ENCODE measurements at regions not wholly inside any gene's neighbourhood (a gene's known extent, or its start where the extent isn't known, plus 50 kb on each side); places are given as distances from the start of the nearest gene placed in this dataset.
"Not testable (repeated sequence)": the region's sequence is repeated elsewhere in the genome, so short reads cannot be mapped to it uniquely, and the experiment has no call there.

DNA sequence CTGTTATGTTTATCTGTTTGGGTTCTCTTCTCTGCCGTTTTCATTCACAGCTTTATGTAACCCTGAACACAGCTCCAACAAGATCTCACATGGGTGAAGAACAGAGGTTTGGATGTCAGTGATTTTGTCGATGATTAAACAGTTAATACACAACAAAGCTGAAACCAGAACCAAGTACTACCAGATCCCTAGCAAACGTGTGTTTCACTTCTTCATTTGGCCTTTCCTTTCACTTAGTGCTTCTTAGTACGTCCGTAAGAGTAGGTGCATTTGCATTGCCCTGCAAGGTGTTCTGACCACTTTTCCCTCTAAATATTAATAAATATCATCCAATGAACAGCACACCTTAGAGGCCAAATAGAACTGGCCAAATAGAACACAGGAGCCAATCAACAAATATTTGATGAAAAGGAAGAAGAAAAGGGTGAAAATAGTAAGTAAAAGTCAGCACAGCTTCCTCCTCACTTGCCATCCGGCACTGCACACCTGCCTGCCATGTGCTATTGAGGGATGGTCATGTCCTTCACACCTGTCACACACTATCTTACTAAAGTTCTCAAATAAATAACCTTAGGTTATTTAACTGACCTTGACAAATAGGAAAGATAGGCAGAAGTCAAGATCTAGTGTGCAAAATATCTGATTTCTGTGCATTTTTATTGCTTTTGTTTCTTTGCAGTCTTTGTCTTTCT lies 252.6 kb upstream of the ANKRD30A start:
- no peak for DNase-seq (ENCODE audit: low read depth in 2 of 2)

DNA sequence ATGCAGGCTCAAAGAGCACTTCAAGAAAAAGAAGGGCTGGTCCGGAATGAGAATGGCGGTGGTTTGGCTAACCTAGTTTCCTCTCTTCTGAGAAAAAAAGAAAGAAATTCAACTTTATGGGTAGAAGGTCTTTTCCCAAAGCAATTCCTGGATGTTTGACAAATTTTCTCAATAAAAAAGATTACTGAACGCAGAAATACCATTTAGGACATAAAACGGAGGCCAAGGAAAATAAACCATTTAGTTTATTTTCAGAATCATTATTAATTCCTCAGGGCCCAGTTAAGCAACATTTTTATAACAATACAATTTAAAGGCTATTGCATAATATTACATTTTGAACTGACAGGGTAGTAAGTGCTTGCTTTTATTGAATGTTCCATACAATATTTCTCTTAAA lies 284.6 kb upstream of the ANKRD30A start:
- no peak for DNase-seq (ENCODE audit: low read depth in 2 of 2)

DNA sequence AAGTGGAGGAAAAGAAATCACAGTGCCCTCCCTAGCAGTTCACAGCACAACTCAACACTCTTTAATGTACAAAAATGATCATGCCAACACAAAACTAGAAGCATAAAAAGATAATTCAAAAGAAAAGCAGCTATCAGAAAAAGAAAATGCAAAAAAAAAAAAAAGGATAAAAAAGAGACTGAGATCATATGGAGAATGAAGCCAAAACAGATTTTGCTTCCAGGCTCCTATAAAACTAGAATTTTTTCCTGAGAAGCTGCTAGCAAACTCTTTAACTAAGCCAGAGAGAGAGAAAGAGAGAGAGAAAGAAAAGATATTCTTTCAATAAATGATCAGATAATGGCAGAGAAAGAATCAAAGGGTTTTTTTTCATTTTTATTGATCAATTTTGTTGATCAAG lies 288.0 kb upstream of the ANKRD30A start:
- no peak for DNase-seq (ENCODE audit: low read depth in 2 of 2)

DNA sequence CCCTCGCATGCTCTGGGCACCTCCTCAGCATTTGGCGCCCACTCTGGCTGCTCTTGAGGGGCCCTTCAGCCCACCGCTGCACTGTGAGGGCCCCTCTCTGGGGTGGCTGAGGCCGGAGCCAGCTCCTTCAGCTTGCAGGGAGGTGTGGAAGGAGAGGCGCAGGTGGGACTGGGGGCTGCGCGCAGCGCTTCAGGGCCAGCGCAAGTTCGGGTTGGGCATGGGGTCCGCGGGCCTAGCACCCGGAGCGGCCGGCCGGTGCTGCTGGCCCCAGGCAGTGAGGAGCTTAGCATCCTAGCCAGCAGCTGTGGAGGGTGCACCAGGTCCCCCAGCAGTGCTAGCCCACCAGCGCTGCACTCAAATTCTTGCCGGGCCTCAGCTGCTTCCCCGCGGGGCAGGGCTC lies 305.6 kb upstream of the ANKRD30A start:
- no peak for DNase-seq (ENCODE audit: low read depth in 2 of 2)

DNA sequence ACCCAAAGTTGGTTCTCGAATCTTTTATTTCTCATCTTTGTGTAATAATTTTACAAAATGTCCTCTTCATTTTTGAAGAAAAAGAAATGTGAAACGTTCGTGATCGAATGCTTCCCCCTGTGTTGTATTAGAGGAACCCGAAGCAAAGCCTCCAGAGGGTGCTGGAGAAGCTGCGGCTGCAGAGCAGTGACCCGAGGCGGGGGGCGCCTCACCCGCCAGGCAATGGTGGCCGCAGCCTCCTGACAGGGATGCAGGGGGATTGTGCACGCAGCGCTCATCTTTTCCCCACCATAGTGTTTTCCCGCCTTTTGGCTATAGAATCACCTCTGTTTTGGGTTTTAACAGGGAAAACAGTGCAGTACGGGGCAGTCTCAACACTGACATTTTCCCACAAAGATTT lies 307.5 kb upstream of the ANKRD30A start:
- no peak for DNase-seq (ENCODE audit: low read depth in 2 of 2)

DNA sequence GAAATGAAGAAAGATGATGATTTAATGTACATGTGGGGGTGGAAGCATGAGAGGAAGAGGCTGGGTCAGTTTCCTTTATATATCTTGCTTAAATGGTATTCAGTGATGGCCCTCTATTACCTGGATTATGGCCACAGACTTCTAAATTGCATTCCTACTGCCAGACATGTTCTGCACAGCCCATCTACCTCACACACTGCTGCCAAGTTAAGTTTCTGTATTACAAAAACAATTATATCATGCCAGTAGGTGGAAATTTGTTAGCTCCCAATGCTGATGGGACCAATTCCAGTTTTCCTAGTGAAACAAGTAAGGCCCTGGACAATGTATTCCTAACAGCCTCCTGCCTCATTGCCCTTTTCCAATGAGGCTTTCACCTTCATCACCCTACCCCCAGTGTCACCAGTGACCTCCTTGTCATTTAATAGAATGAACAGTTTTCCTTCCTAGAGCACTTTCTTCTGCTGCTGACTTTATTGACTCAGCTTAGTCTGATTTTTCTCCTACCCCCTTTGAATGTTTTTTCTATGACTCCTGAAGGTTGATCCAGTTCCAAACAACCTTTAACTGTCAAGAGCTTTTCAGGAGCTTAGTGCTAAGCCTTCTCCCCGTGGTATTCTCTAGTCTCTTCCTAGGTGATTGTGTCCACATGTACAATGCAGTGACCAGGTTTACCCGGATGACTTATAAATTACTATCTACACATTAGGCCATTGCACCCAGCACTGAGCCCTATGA lies 316.6 kb upstream of the ANKRD30A start:
- no peak for DNase-seq (ENCODE audit: low read depth in 2 of 2)

DNA sequence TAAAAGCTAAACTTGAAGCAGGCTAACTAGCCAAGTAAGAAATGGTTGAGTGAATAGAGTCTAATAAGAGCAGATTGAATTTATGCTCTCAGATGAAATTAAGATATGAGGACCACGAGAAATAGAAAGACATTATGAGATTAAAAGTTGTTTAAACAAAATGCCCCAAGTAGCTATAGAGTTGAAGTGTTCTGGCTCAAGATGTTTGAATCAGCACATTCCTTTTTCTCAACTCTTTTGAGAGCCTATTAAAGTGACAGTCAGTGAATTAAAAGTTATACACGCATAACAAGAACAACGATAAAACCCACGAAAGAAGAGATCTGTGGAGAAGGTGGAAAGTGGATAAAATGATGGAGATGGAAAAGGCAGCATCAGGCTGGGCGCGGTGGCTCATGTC lies 322.2 kb upstream of the ANKRD30A start:
- no peak for DNase-seq (ENCODE audit: low read depth in 2 of 2)

DNA sequence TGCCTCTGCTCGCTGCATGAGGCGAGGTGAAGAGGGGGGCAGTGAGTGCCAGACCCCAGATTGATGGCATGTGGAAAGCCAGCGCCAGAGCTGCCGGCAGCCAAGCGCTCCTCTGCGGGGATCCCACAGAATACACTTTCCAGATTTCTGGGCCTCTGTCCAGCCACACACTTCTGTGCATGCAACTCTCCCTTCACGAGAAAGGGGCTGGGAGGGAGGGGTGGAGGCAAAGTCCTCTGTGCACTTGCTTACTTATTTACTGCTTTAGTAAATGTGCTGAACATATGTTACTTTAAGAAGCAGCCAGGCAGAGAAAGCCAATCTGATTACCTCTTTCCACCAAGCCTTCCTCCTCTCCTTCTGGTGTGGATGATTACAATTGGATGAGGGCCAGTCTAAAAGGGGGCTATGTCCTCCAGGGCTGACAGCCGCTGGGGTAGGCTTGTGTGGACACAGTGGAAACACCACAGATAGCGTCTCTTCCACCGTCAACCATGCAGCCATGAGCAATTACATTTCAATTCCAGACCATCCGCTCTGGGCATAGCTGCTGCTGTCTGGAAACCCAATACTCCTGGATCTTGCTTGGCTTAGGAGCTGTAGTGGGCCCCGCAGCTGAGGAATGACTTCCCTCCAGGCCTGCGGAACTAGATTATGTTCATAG lies 322.8 kb upstream of the ANKRD30A start:
- DNase-seq (ENCODE audit: low read depth in 2 of 2): no peak

DNA sequence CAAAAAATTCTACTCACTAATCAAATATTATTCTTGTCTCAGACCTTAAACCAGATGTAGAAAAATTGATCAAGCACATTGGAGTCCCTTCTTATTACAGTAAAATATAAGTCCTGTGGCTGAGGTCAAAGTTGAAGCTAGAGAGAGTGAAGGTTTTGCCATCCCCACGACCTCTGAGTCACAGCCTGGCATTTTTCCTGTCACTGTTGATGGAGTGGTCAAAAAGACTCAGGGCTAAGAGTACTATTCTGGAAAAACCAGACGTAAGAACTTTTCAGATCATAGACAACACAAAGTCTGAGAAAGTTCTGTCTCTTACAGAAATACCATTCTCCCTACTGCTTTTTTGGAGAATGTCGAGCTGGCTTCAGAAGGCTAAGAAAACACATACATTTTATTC lies 323.7 kb upstream of the ANKRD30A start:
- DNase-seq (ENCODE audit: low read depth in 2 of 2): no peak

DNA sequence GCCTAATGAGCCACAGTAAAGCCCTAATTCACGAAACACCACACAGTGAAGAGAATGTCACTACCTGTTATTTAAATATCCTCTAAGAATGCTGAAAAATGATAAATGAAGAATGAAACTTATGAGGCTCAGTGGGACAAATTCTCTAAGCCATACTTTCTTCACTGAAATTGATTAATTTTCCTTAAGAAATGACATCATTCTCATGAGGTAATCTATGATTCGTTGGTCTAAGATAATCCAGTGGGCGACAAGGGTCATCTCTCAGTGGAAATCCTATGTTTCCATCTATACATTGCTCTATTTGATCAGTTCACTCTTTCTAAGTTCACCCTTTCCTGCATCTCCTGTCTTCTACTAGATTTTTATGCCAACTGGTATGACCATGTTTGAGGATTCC lies 330.4 kb upstream of the ANKRD30A start:
- no peak for DNase-seq (ENCODE audit: low read depth in 2 of 2)

DNA sequence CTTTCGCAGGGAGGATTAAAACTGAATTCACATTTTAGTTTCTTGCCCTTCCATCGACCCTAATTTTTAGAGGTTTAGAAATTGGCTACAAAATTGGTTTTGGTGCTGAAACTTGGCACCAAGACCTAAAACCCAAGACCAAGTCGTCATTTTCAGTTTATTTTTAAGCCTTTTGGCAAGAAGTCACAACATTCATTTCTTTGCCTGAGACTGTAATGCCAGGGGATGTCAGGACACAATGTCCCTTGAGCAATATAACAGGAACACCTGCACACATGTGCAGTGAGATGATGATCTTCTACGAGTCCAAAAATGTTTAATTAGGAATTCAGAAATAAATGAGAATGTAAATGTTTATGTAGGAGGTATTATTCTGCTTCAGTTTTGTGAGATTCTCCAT lies 335.4 kb upstream of the ANKRD30A start:
- no peak for DNase-seq (ENCODE audit: low read depth in 2 of 2)

DNA sequence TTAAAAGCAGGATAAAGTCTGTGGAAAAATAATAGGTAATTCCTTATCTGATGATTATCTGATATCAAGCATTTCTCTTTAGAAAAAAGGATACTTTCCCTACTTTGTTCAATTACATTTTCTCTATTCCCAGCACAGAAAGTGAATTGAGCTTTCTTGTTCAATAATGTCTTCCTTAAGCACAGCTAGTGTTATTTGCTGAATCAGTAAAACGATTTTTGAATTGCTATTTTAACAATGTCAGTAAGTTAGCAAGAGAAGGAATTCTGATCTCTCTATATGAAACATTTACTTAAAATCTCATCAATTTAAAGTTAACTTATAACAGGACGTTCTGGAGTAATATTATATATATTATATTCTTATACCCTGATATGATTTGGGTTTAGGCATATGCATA lies 337.2 kb upstream of the ANKRD30A start:
- DNase-seq (ENCODE audit: low read depth in 2 of 2): no peak

DNA sequence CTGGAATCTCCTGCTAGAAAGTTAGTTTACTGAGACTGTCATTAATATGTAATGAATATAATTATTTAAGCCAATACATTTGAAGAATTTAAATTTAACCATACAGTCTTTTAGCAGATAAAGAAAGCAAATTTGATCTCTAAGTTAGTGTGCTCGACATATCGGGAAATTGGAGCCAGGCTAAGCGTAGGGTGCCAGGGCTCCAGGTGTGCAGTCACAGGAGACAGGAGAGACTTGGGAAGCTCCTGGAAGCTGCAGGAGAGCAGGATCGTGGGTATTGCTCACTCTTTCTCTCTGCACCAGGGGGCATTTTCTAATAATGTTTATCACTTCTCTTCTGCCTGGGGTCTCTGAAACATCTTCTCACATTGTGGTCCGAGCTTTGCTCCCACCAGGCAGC lies 342.0 kb upstream of the ANKRD30A start:
- DNase-seq (ENCODE audit: low read depth in 2 of 2): no peak

DNA sequence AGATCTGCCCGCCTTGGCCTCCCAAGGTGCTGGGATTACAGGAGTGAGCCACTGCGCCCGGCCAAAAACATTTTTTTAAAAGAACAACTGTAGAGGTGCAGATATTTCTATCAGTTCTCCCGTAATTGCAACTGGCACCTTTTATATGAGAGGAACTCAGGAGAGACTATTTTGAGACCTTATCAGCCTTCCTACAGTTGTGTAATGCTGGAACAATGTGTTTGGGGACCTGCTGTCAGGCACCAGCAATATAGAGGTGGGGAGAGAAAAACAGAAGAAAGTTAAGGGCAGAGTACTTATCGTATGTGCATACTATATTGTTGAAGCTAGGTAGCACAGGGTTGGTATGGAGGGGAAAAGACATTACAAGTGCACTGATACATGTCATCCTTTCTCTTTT lies 343.8 kb upstream of the ANKRD30A start:
- DNase-seq (ENCODE audit: low read depth in 2 of 2): no peak

DNA sequence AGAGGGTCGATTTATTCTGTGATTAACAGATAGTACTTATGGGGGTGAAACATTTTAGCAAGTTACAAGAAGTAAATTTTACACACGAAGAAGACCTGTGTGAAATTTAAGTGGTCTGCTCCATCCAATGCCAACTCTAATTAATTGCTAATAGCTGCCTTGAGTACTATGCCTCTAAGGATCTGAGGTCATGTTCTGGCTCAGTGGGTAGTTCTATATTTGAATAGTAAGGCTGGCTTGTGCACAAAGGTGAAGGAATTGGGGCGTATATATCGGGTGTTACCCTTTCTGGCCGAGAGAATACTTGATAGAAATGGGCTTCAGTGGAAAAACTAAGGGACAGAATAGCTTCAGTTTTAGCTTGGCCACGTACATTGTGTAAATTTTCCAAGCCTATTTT lies 345.2 kb upstream of the ANKRD30A start:
- DNase-seq (ENCODE audit: low read depth in 2 of 2): no peak

DNA sequence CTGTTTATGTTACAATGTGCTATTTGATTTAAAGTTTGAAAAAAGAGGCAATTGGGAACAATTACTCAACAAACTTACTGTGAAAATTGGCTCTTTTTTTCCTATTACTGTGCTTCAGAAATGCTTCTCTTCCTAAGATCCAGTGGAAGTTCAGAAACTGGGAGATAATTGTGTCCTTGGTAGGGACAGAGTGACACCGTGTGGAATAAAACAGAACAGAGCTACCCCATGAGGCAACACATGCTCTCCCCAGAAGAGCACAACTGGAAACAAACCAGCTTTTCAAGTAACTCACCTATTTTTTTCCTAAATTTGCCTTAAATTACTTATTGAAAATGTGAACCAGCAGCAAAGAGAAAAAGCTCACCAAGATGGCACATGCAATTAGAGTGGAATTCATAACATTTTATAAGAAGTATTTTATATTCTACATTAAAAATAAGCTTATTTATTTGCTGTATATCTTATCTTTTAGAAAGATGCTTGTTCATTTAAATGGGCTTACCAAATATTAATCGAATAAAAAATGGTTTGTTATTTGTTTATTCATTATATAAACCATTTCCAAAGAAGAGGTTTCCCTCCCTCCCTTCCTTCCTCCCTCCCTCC lies 346.1 kb upstream of the ANKRD30A start:
- DNase-seq (ENCODE audit: low read depth in 2 of 2): no peak

DNA sequence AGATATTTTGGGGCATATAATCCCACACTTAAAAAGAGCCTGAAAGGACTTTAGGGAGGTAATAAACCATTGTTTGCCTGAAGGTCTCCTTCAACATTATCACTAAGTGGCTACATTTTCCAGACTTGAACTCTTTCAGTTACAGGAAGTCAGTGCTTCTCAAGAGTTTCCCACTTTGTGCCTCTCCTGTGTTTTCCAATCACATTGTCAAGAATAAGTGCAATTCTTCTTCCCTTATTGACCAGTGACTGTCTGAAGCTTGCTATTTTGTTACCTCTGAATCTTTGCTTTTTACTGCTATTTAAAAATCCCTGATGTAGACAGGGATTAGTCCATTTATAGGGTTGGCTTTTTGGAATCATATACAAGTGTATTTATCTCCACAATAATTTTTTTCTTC lies 346.7 kb upstream of the ANKRD30A start:
- no peak for DNase-seq (ENCODE audit: low read depth in 2 of 2)

DNA sequence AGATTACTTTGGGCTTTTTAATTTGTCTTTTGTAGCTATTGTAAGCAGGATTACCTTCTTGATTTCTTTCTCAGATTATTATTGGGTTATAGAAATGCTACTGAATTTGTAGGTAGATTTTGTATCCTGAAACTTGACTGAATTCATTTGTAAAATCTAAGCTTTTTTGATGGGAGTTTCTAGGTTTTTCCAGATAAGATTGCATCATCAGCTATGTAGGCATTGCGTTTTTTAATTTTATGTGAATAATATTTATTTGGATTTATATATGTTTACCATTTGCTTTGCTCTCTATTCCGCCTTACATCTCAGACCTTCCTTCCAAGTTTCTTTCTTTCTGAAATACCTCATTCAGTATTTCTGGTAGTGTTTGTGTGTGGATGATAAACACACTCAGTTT lies 351.7 kb upstream of the ANKRD30A start:
- DNase-seq (ENCODE audit: low read depth in 2 of 2): no peak

DNA sequence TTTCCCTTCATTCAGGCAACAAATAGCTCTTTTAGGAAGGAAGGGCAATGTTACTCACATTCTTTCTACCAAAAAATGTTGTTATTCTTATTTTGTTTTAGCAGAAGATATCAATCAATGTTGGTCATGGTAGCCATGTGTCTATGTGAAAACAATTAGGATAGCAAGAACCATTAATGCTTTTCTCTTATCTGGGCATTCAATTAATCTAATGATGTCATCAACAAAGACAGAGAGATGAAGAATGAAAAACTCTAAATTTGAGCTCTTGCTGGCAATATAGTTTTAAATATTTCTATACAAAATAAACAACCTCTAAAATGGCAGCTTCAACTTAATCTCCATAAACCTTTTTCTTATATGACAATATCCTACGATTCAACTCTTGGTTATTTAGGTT lies 353.7 kb upstream of the ANKRD30A start:
- no peak for DNase-seq (ENCODE audit: low read depth in 2 of 2)

DNA sequence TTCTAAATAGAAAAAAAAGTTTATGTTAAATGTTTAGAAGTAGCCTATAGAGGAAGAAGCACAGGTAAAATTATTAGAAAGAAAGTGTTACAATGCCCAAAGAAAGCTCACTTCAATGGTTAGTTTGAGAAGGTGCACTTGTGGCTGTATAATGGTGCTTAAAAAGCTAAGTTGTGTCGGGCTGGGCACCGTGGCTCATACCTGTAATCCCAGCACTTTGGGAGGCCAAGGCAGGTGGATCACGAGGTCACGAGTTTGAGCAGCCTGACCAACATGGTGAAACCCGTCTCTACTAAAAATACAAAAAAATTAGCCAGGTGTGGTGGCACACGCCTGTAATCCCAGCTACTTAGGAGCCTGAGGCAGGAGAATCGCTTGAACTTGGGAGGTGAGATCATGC lies 355.7 kb upstream of the ANKRD30A start:
- DNase-seq (ENCODE audit: low read depth in 2 of 2): not testable (repeated sequence)

DNA sequence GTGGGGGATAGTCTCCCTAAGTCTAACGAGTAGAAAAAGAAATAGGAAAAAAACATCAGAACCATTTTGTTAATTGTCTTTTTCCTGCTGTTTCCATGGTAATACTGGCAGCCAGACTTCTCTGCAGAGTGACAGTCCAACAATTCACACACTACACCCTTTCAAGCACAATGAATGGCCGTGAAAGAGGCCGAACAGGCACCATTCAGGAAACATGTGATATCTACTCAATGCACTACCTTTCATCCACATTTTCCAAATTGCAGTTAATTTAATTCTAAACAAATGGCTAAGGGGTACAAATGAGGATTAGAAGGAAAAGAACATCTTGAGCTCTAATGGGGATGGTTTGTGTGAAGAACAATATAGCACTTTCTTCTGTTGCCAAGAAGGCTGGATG lies 358.5 kb upstream of the ANKRD30A start:
- no peak for DNase-seq (ENCODE audit: low read depth in 2 of 2)

DNA sequence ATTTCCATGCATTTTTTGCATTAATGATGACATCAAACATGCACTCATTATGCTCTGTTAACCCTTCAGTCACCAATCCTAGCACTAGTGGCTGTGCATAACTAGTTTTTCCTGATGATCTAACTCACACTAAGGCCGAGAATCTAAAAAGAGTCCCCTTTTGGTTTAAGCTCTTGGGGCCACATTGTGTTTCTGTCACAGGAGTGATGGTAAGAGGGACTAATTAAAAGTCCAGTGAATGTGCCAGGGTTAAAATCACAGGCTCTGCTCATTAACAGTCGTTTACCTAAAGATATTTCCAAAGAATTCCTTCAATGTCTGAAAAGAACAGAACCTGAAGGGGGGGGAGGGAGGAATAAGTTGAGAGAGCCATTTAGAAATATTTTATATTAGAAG lies 359.0 kb upstream of the ANKRD30A start:
- no peak for DNase-seq (ENCODE audit: low read depth in 2 of 2)

Data from stimulated activated CD4-positive, alpha-beta T cell treated with anti-CD3 and anti-CD28 coated beads, Interleukin-15, amount 100 ng/mL, for 48 hours (primary cell).